ENCODE measurements at regions not wholly inside any gene's neighbourhood (a gene's known extent, or its start where the extent isn't known, plus 50 kb on each side); places are given as distances from the start of the nearest gene placed in this dataset.

DNA sequence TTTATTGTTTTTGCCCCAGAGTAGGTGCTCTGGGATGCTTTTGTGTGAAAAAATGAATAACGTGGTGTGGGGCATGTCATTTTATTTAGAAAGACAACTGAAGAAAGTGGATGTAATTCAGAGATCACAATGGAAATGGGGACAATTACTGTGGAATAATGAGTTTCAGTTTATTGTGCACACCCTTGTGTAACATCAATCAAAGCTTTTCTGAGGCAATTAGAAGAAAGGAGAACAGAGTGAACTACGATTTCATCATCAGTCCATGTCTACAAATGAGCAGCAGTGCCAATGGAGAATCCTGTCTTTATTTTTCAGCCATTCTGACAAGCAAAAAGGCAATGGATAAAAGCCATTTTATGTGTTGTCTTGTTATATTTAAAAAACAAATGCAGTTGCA lies 339.2 kb downstream of the TMA16 start:
- Histone ChIP-seq H2AFZ (ENCODE audit: low read length) (no peak overlapping the region), H3K27ac (ENCODE audit: insufficient read length, low read depth, low read length) (no peak overlapping the region), H3K14ac (ENCODE audit: insufficient read depth, low read length) (no peak overlapping the region), H3K18ac (ENCODE audit: insufficient read length, low read depth, low read length) (no peak overlapping the region), H3K56ac (ENCODE audit: insufficient read length, low read depth, low read length) (no peak overlapping the region), H4K5ac (ENCODE audit: insufficient read length, low read depth, low read length) (no peak overlapping the region), H2BK12ac (ENCODE audit: insufficient read length, low read depth, low read length) (no peak overlapping the region), H4K8ac (replicated peaks; ENCODE audit: insufficient read length, low read depth, low read length) (no peak overlapping the region), H3T11ph (ENCODE audit: low read length) (no peak overlapping the region), H3K4me1 (ENCODE audit: insufficient read depth, low read length) (no peaks in the 10 kb centered on the region), H4K20me1 (ENCODE audit: control insufficient read depth, insufficient read depth, insufficient read length) (no peaks in the 10 kb centered on the region), H2BK15ac (ENCODE audit: low read depth, low read length) (no peak overlapping the region), H3K79me2 (ENCODE audit: insufficient read depth, low read length) (no peaks in the 10 kb centered on the region), H3K9ac (ENCODE audit: extremely low read depth, insufficient read length, low read length) (no peak overlapping the region), H3K4ac (ENCODE audit: low read depth, low read length) (no peak overlapping the region), H3K23ac (ENCODE audit: insufficient read length, low read depth, low read length) (no peak overlapping the region), H3K4me2 (ENCODE audit: insufficient read depth, insufficient read length, low read length) (no peak overlapping the region), H2BK120ac (ENCODE audit: low read depth, low read length, poor library complexity, severe bottlenecking) (no peak overlapping the region), H3K79me1 (ENCODE audit: insufficient read depth, low read depth, low read length, poor library complexity, severe bottlenecking) (no peaks in the 10 kb centered on the region), H3K27me3 (ENCODE audit: insufficient read depth, low read length) (no peaks in the 10 kb centered on the region), H2AK5ac (ENCODE audit: insufficient read length, low read length) (no peak overlapping the region), H2BK5ac (ENCODE audit: insufficient read length, low read length) (no peak overlapping the region), H4K91ac (ENCODE audit: insufficient read length, low read depth, low read length) (no peak overlapping the region), H3K9me3 (ENCODE audit: control insufficient read depth, low read depth, low read length) (no peaks in the 10 kb centered on the region), H3K23me2 (ENCODE audit: insufficient read length, low read depth, low read length, poor library complexity, severe bottlenecking) (no peaks in the 10 kb centered on the region), H2BK20ac (ENCODE audit: low read depth, low read length, poor library complexity, severe bottlenecking) (no peak overlapping the region)
- no peak overlapping the region for H3K4me3 Mint-ChIP-seq
- H3K4me1 Mint-ChIP-seq = no peaks in the 10 kb centered on the region
- TF ChIP-seq, protein P1, sequence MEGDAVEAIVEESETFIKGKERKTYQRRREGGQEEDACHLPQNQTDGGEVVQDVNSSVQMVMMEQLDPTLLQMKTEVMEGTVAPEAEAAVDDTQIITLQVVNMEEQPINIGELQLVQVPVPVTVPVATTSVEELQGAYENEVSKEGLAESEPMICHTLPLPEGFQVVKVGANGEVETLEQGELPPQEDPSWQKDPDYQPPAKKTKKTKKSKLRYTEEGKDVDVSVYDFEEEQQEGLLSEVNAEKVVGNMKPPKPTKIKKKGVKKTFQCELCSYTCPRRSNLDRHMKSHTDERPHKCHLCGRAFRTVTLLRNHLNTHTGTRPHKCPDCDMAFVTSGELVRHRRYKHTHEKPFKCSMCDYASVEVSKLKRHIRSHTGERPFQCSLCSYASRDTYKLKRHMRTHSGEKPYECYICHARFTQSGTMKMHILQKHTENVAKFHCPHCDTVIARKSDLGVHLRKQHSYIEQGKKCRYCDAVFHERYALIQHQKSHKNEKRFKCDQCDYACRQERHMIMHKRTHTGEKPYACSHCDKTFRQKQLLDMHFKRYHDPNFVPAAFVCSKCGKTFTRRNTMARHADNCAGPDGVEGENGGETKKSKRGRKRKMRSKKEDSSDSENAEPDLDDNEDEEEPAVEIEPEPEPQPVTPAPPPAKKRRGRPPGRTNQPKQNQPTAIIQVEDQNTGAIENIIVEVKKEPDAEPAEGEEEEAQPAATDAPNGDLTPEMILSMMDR (conservative IDR thresholded peaks at IDR 0.05) = no peak
- no peaks in the 10 kb centered on the region for H3K9me3 Mint-ChIP-seq
- no peaks in the 10 kb centered on the region for H3K27me3 Mint-ChIP-seq (ENCODE audit: low read depth)
- no CpG with 5 or more reads among the region's 2 CpGs for WGBS (ENCODE audit: extremely low coverage, insufficient read length, low lambda C conversion rate)
- DNase-seq = no peak
- no peak overlapping the region for H3K27ac Mint-ChIP-seq
- H3K36me3 Mint-ChIP-seq (ENCODE audit: insufficient read depth in 1 of 3, low read depth in 3 of 3) = no peaks in the 10 kb centered on the region
